ENCODE measurements at regions not wholly inside any gene's neighbourhood (a gene's known extent, or its start where the extent isn't known, plus 50 kb on each side); places are given as distances from the start of the nearest gene placed in this dataset.

- DNase-seq (ENCODE audit: low read depth) = no peak
- no peak overlapping the region for H3K4me3 ChIP-seq (ENCODE audit: low read depth, low read length)
- TF ChIP-seq CTCF (IDR thresholded peaks at IDR 0.05; ENCODE audit: low read depth, low read length, missing control alignments) = no peak
Observed at GRCh38 chr4:19842471-19842870, 409.2 kb upstream of the SLIT2 start.

- DNase-seq (ENCODE audit: low read depth) = no peak
- H3K4me3 ChIP-seq (ENCODE audit: low read depth, low read length) = no peak overlapping the region
Observed at GRCh38 chr4:19838858-19839257, 412.8 kb upstream of the SLIT2 start.

GRCh38 chr4:19835429-19835828 lies 416.3 kb upstream of the SLIT2 start:
- no peak for TF ChIP-seq CTCF (IDR thresholded peaks at IDR 0.05; ENCODE audit: low read depth, low read length, missing control alignments)
- no peak for DNase-seq (ENCODE audit: low read depth)

More at GRCh38 chr4:19838858-19839257, 412.8 kb upstream of the SLIT2 start:
- TF ChIP-seq CTCF (IDR thresholded peaks at IDR 0.05; ENCODE audit: low read depth, low read length, missing control alignments) = no peak

DNA sequence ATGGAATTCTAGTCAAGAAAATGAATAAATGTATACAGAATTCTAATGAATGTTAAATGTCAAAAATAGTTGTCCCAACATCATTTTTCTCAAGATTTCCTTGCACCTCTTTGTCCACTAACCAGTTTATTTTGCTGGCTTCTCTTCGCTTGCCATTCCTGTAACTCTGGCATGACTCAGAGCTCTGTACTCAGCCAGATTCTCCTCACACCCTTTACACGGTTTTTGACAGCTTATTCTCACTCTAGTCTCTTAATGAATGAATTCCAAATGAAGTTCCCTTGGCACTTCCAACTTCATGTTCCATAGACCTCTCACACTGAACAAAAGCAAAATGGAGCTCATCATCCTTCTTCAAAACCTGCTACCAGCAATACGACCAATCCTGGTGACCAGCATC lies 419.3 kb upstream of the SLIT2 start:
- TF ChIP-seq CTCF (IDR thresholded peaks at IDR 0.05; ENCODE audit: low read depth, low read length, missing control alignments) = no peak
- H3K4me3 ChIP-seq (ENCODE audit: low read depth, low read length) = no peak overlapping the region
- no peak for DNase-seq (ENCODE audit: low read depth)

More at GRCh38 chr4:19835429-19835828, 416.3 kb upstream of the SLIT2 start:
- H3K4me3 ChIP-seq (ENCODE audit: low read depth, low read length) = no peak overlapping the region

GRCh38 chr4:19831644-19832285 lies 419.9 kb upstream of the SLIT2 start:
- no peak for TF ChIP-seq CTCF (IDR thresholded peaks at IDR 0.05; ENCODE audit: low read depth, low read length, missing control alignments)
- no peak for DNase-seq (ENCODE audit: low read depth)
- no peak overlapping the region for H3K4me3 ChIP-seq (ENCODE audit: low read depth, low read length)

DNA sequence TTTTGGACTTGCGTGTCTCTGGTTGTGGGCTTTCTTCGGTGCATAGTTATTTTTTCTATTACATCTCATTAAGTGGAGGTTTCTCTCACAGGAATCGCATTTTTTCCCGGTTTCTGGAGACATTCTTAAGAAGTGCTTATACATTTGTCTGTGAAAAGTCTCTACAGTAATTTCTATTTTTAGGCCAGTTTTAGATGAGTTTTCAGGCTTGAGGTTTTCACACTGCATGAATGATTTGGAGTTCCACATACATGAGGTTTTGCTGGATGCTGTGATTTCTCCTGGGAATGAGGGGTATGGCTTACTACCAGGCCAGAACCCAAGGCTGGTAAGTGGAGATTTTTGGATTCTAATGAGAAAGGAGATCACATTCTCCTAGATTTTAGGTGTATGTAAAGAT lies 422.6 kb upstream of the SLIT2 start:
- no peak for DNase-seq (ENCODE audit: low read depth)
- H3K4me3 ChIP-seq (ENCODE audit: low read depth, low read length) = no peak overlapping the region
- TF ChIP-seq CTCF (IDR thresholded peaks at IDR 0.05; ENCODE audit: low read depth, low read length, missing control alignments) = no peak

DNA sequence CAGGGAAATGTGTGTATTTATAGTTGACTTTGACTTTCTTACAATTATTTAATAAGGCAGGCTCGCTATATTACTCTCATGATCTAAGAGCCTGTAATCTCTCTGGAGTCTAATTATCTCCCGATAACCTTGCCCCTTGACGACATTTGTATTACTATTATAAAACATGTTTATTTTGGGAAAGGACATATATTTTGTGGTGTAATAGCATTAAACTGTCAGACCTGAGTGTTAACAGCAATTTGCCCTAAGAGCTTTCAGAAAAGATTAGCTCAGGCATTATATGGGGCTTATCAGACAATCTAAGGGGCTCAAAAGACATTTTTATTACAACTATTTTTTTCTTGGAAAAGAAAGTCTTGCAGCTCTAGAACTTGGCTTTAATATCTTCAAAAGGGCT lies 427.9 kb upstream of the SLIT2 start:
- TF ChIP-seq CTCF (IDR thresholded peaks at IDR 0.05; ENCODE audit: low read depth, low read length, missing control alignments) = no peak
- no peak overlapping the region for H3K4me3 ChIP-seq (ENCODE audit: low read depth, low read length)
- DNase-seq (ENCODE audit: low read depth) = no peak

Measured in GM12864 (cell line).